Vagina (tissue), 2 donors: ENCODE measurements at regions not wholly inside any gene's neighbourhood (a gene's known extent, or its start where the extent isn't known, plus 50 kb on each side); places are given as distances from the start of the nearest gene placed in this dataset.

Source experiments
- POLR2A ChIP-seq, 2 donors: fragments of 450-650 bp; IDR thresholded peaks; one replicate each; pipeline ENCODE4 v1.6.1; 2017; ENCODE audit warnings: antibody characterized with exemption in 2 of 2, mild to moderate bottlenecking in 2 of 2, moderate library complexity in 2 of 2
- POLR2AphosphoS5 ChIP-seq, 2 donors: sonication (generic); formaldehyde crosslinking; IDR thresholded peaks; one replicate each; pipeline ENCODE4 v1.9.0; 2017; ENCODE audit warnings: antibody characterized with exemption in 2 of 2, mild to moderate bottlenecking in 2 of 2, low read depth in 1 of 2; ENCODE audit not compliant: insufficient read depth in 1 of 2
- TF ChIP-seq, protein P1 (sequence below), 3 experiments: fragments of 450-650 bp in 2 of 3; fragments of 200-600 bp in 1 of 3; sonication (generic) in 1 of 3; IDR thresholded peaks; one replicate each; pipeline ENCODE4 v1.5.1; 2017 to 2019; ENCODE audit warnings: antibody characterized with exemption in 3 of 3, mild to moderate bottlenecking in 2 of 3, moderate library complexity in 2 of 3

- TF ChIP-seq, protein P1, sequence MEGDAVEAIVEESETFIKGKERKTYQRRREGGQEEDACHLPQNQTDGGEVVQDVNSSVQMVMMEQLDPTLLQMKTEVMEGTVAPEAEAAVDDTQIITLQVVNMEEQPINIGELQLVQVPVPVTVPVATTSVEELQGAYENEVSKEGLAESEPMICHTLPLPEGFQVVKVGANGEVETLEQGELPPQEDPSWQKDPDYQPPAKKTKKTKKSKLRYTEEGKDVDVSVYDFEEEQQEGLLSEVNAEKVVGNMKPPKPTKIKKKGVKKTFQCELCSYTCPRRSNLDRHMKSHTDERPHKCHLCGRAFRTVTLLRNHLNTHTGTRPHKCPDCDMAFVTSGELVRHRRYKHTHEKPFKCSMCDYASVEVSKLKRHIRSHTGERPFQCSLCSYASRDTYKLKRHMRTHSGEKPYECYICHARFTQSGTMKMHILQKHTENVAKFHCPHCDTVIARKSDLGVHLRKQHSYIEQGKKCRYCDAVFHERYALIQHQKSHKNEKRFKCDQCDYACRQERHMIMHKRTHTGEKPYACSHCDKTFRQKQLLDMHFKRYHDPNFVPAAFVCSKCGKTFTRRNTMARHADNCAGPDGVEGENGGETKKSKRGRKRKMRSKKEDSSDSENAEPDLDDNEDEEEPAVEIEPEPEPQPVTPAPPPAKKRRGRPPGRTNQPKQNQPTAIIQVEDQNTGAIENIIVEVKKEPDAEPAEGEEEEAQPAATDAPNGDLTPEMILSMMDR (IDR thresholded peaks at IDR 0.05) = no peak
- TF ChIP-seq POLR2AphosphoS5 (IDR thresholded peaks at IDR 0.05; ENCODE audit: insufficient read depth in 1 of 2, low read depth in 1 of 2) = no peak
- TF ChIP-seq POLR2A (IDR thresholded peaks at IDR 0.05) = no peak
These were observed 202.9 kb downstream of the GLRX3 start for GRCh38 chr10:130339091-130339490.
